ENCODE measurements at regions not wholly inside any gene's neighbourhood (a gene's known extent, or its start where the extent isn't known, plus 50 kb on each side); places are given as distances from the start of the nearest gene placed in this dataset.

GRCh38 chr7:110043519-110043918 is 1047.4 kb upstream of the LRRN3 start:
- TF ChIP-seq CTCF (IDR thresholded peaks at IDR 0.05) (no peak), POLR2A (IDR thresholded peaks at IDR 0.05) (no peak)

Measured in lower leg skin (tissue), 3 donors.